ENCODE measurements at regions not wholly inside any gene's neighbourhood (a gene's known extent, or its start where the extent isn't known, plus 50 kb on each side); places are given as distances from the start of the nearest gene placed in this dataset.
"Not testable (repeated sequence)": the region's sequence is repeated elsewhere in the genome, so short reads cannot be mapped to it uniquely, and the experiment has no call there.

- no peak for DNase-seq (ENCODE audit: low read depth in 3 of 3)
Observed at GRCh38 chr13:73520566-73521289, 461.9 kb downstream of the KLF5 start.

GRCh38 chr13:73520135-73520534, 461.3 kb downstream of the KLF5 start:
- DNase-seq (ENCODE audit: low read depth in 3 of 3): not testable (repeated sequence)

GRCh38 chr13:73519396-73520116, 460.8 kb downstream of the KLF5 start:
- DNase-seq (ENCODE audit: low read depth in 3 of 3): no peak

- DNase-seq (ENCODE audit: low read depth in 3 of 3): no peak
Observed at GRCh38 chr13:73517766-73518165, 459.0 kb downstream of the KLF5 start.

GRCh38 chr13:73516731-73517130, 457.9 kb downstream of the KLF5 start:
- DNase-seq (ENCODE audit: low read depth in 3 of 3): no peak

- DNase-seq (ENCODE audit: low read depth in 3 of 3): no peak
Observed at GRCh38 chr13:73514208-73514607, 455.4 kb downstream of the KLF5 start.

GRCh38 chr13:73513751-73514150, 454.9 kb downstream of the KLF5 start:
- DNase-seq (ENCODE audit: low read depth in 3 of 3): no peak

GRCh38 chr13:73508841-73509240, 450.0 kb downstream of the KLF5 start:
- DNase-seq (ENCODE audit: low read depth in 3 of 3): no peak

- no peak for DNase-seq (ENCODE audit: low read depth in 3 of 3)
Observed at GRCh38 chr13:73505376-73505890, 446.6 kb downstream of the KLF5 start.

- no peak for DNase-seq (ENCODE audit: low read depth in 3 of 3)
Observed at GRCh38 chr13:73499695-73500094, 440.9 kb downstream of the KLF5 start.

- DNase-seq (ENCODE audit: low read depth in 3 of 3): no peak
Observed at GRCh38 chr13:73497430-73497829, 438.6 kb downstream of the KLF5 start.

GRCh38 chr13:73496711-73497110, 437.9 kb downstream of the KLF5 start:
- DNase-seq (ENCODE audit: low read depth in 3 of 3): no peak

- DNase-seq (ENCODE audit: low read depth in 3 of 3): no peak
Observed at GRCh38 chr13:73492811-73493210, 434.0 kb downstream of the KLF5 start.

GRCh38 chr13:73482556-73482955, 423.8 kb downstream of the KLF5 start:
- no peak for DNase-seq (ENCODE audit: low read depth in 3 of 3)

- DNase-seq (ENCODE audit: low read depth in 3 of 3): no peak
Observed at GRCh38 chr13:73481886-73482445, 423.2 kb downstream of the KLF5 start.

- DNase-seq (ENCODE audit: low read depth in 3 of 3): no peak
Observed at GRCh38 chr13:73480779-73481559, 422.2 kb downstream of the KLF5 start.

GRCh38 chr13:73479856-73480255, 421.1 kb downstream of the KLF5 start:
- no peak for DNase-seq (ENCODE audit: low read depth in 3 of 3)

GRCh38 chr13:73479351-73479750, 420.5 kb downstream of the KLF5 start:
- DNase-seq (ENCODE audit: low read depth in 3 of 3): no peak

GRCh38 chr13:73477441-73477840, 418.6 kb downstream of the KLF5 start:
- DNase-seq (ENCODE audit: low read depth in 3 of 3): no peak

- no peak for DNase-seq (ENCODE audit: low read depth in 3 of 3)
Observed at GRCh38 chr13:73473016-73473415, 414.2 kb downstream of the KLF5 start.

- DNase-seq (ENCODE audit: low read depth in 3 of 3): no peak
Observed at GRCh38 chr13:73467125-73467524, 408.3 kb downstream of the KLF5 start.

GRCh38 chr13:73466561-73466960, 407.8 kb downstream of the KLF5 start:
- DNase-seq (ENCODE audit: low read depth in 3 of 3): no peak

Measured in stimulated activated CD4-positive, alpha-beta T cell treated with anti-CD3 and anti-CD28 coated beads, TNF-alpha, amount 100 ng/mL, for 24 hours (primary cell).